Transverse colon (tissue), 3 donors: ENCODE measurements at regions not wholly inside any gene's neighbourhood (a gene's known extent, or its start where the extent isn't known, plus 50 kb on each side); places are given as distances from the start of the nearest gene placed in this dataset.

Experiments
- CTCF ChIP-seq, 5 experiments: fragments of 200-600 bp in 3 of 5; fragments of 450-650 bp in 2 of 5; sonication (generic) in 3 of 5; IDR thresholded peaks; 1 replicate in 2 of 5; 2 replicates in 3 of 5; pipeline ENCODE4 v1.5.1; 2016 to 2017; ENCODE audit warnings: antibody characterized with exemption in 5 of 5, inconsistent platforms in 3 of 5, mild to moderate bottlenecking in 2 of 5, moderate library complexity in 1 of 5
- POLR2A ChIP-seq: fragments of 450-650 bp; IDR thresholded peaks from one replicate; pipeline ENCODE4 v1.6.1; 2016; ENCODE audit warnings: antibody characterized with exemption, mild to moderate bottlenecking, moderate library complexity

GRCh38 chr2:180699657-180700361 lies 280.6 kb upstream of the UBE2E3 start:
- TF ChIP-seq POLR2A (no peak), CTCF (IDR thresholded peaks at IDR 0.05) (no peak)
